Upper lobe of left lung (tissue), 6 donors: ENCODE measurements at regions not wholly inside any gene's neighbourhood (a gene's known extent, or its start where the extent isn't known, plus 50 kb on each side); places are given as distances from the start of the nearest gene placed in this dataset.
A peak's percentile ranks its signal among the peaks of the same experiment; 100 is the strongest.
"Not testable (repeated sequence)": the region's sequence is repeated elsewhere in the genome, so short reads cannot be mapped to it uniquely, and the experiment has no call there.

Experiments
- ATAC-seq, 2 donors: fragments of 200-7000 bp; cut with Tn5 transposase; one replicate each; pipeline ENCODE4 v1.9.1; 2022; ENCODE audit warnings: mild to moderate bottlenecking in 2 of 2, moderate library complexity in 2 of 2; ENCODE audit not compliant: low FRiP score in 2 of 2
- DNase-seq, 2 donors: peaks; one replicate each; pipeline ENCODE4 v3.0.0-alpha.2; 2019 to 2020
- H3K27ac ChIP-seq, 4 donors: fragments of 200-600 bp; sonication (generic); one replicate each; pipeline ENCODE4 v1.5.1; 2016 to 2019
- H3K27me3 ChIP-seq, 4 donors: fragments of 200-600 bp; sonication (generic); one replicate each; pipeline ENCODE4 v1.5.1; 2017 to 2019
- H3K36me3 ChIP-seq, 4 donors: fragments of 200-600 bp; sonication (generic); one replicate each; pipeline ENCODE4 v1.5.1; 2016 to 2019
- H3K4me1 ChIP-seq, 4 donors: fragments of 200-600 bp; sonication (generic); one replicate each; pipeline ENCODE4 v1.5.1; 2018 to 2019
- H3K4me3 ChIP-seq, 4 donors: fragments of 200-600 bp; sonication (generic); one replicate each; pipeline ENCODE4 v1.5.1; 2017 to 2019; ENCODE audit warnings: mild to moderate bottlenecking in 2 of 4, moderate library complexity in 1 of 4
- H3K9me3 ChIP-seq, 4 donors: fragments of 200-600 bp; sonication (generic); one replicate each; pipeline ENCODE4 v1.5.1; 2018 to 2019
- CTCF ChIP-seq, 6 experiments: fragments of 450-650 bp in 4 of 6; fragments of 200-600 bp in 2 of 6; sonication (generic) in 2 of 6; IDR thresholded peaks; one replicate each; pipeline ENCODE4 v1.5.1; 2016 to 2019; ENCODE audit warnings: antibody characterized with exemption in 6 of 6
- EP300 ChIP-seq, 4 donors: sonication (generic); formaldehyde crosslinking; IDR thresholded peaks; one replicate each; pipeline ENCODE4 v1.5.1; 2017; ENCODE audit warnings: antibody characterized with exemption in 4 of 4, control low read depth in 2 of 4
- POLR2A ChIP-seq, 4 donors: fragments of 450-650 bp; IDR thresholded peaks; one replicate each; pipeline ENCODE4 v1.5.1; 2016 to 2017; ENCODE audit warnings: antibody characterized with exemption in 4 of 4, mild to moderate bottlenecking in 2 of 4
- POLR2AphosphoS5 ChIP-seq, 2 donors: sonication (generic); formaldehyde crosslinking; IDR thresholded peaks; one replicate each; pipeline ENCODE4 v1.5.1; 2017; ENCODE audit warnings: antibody characterized with exemption in 2 of 2
- WGBS, 2 donors: methylation state at CpG; one replicate each; pipeline ENCODE4 v1.1.5; 2017 to 2018; 5-methylcytosine and 5-hydroxymethylcytosine counted together
- donor health status: DM: no; HTN: no; CAD: no; lungs with moderate emphysema.
- donor health status: DM: no; HTN: yes; CAD: no; lungs with severe emphysema.

- TF ChIP-seq POLR2AphosphoS5 (IDR thresholded peaks at IDR 0.05) = no peak
- no peak for TF ChIP-seq CTCF (IDR thresholded peaks at IDR 0.05)
- no peak for TF ChIP-seq POLR2A (IDR thresholded peaks at IDR 0.05)
- no peak for TF ChIP-seq EP300 (IDR thresholded peaks at IDR 0.05)
- ATAC-seq (peak in 1 of 2 donors; percentile 62), DNase-seq (peak in 1 of 2 donors; percentile 30)
- no peaks in the 10 kb centered on the region for H3K36me3 ChIP-seq
- H3K4me1 ChIP-seq = no peaks in the 10 kb centered on the region
- H3K4me3 ChIP-seq = no peak overlapping the region
- H3K27me3 ChIP-seq = no peaks in the 10 kb centered on the region
- H3K27ac ChIP-seq = no peak overlapping the region
- no peaks in the 10 kb centered on the region for H3K9me3 ChIP-seq
- 50 to 62% methylated on average over 8 to 10 of the region's 10 CpGs for WGBS, 2 donors
These were observed 466.1 kb upstream of the ATP11B start for GRCh38 chr3:182327196-182327681.

- Histone ChIP-seq H3K27me3 (no peaks in the 10 kb centered on the region), H3K4me1 (no peaks in the 10 kb centered on the region), H3K9me3 (no peaks in the 10 kb centered on the region), H3K27ac (no peak overlapping the region), H3K36me3 (no peaks in the 10 kb centered on the region), H3K4me3 (no peak overlapping the region)
- TF ChIP-seq POLR2A (IDR thresholded peaks at IDR 0.05) = no peak
- TF ChIP-seq POLR2AphosphoS5 (IDR thresholded peaks at IDR 0.05) = no peak
- TF ChIP-seq CTCF (IDR thresholded peaks at IDR 0.05) = no peak
- no peak for TF ChIP-seq EP300 (IDR thresholded peaks at IDR 0.05)
- no peak for DNase-seq
- no peak for ATAC-seq
These were observed 462.7 kb upstream of the ATP11B start for GRCh38 chr3:182330646-182331045.

- Histone ChIP-seq H3K9me3 (no peaks in the 10 kb centered on the region), H3K27me3 (no peaks in the 10 kb centered on the region), H3K4me1 (no peaks in the 10 kb centered on the region), H3K27ac (no peak overlapping the region), H3K36me3 (no peaks in the 10 kb centered on the region), H3K4me3 (no peak overlapping the region)
- DNase-seq (no peak), ATAC-seq (peak in 1 of 2 donors; percentile 64)
- WGBS, 2 donors = 53 to 54% methylated on average over 4 of the region's 4 CpGs
- TF ChIP-seq CTCF (IDR thresholded peaks at IDR 0.05) = no peak
- TF ChIP-seq POLR2AphosphoS5 (IDR thresholded peaks at IDR 0.05) = no peak
- no peak for TF ChIP-seq EP300 (IDR thresholded peaks at IDR 0.05)
- no peak for TF ChIP-seq POLR2A (IDR thresholded peaks at IDR 0.05)
These were observed 462.0 kb upstream of the ATP11B start for GRCh38 chr3:182331341-182331740.

GRCh38 chr3:182342252-182342651 lies 451.1 kb upstream of the ATP11B start:
- no peak overlapping the region for H3K4me3 ChIP-seq
- no peaks in the 10 kb centered on the region for H3K4me1 ChIP-seq
- no peaks in the 10 kb centered on the region for H3K36me3 ChIP-seq
- no peak overlapping the region for H3K27ac ChIP-seq
- no peak for TF ChIP-seq CTCF (IDR thresholded peaks at IDR 0.05)
- no peak for TF ChIP-seq POLR2AphosphoS5 (IDR thresholded peaks at IDR 0.05)
- no peak for TF ChIP-seq POLR2A (IDR thresholded peaks at IDR 0.05)
- TF ChIP-seq EP300 (IDR thresholded peaks at IDR 0.05) = no peak
- ATAC-seq = no peak
- no peak for DNase-seq
- WGBS, 2 donors = 42 to 68% methylated on average over 1 of the region's 1 CpG
- H3K27me3 ChIP-seq = no peaks in the 10 kb centered on the region
- H3K9me3 ChIP-seq = no peaks in the 10 kb centered on the region

GRCh38 chr3:182344026-182344425 lies 449.3 kb upstream of the ATP11B start:
- H3K27ac ChIP-seq, H3K4me1 ChIP-seq, H3K36me3 ChIP-seq, H3K4me3 ChIP-seq, H3K9me3 ChIP-seq, H3K27me3 ChIP-seq, DNase-seq, ATAC-seq: not testable (repeated sequence)
